ENCODE measurements at regions not wholly inside any gene's neighbourhood (a gene's known extent, or its start where the extent isn't known, plus 50 kb on each side); places are given as distances from the start of the nearest gene placed in this dataset.
A peak's percentile ranks its signal among the peaks of the same experiment; 100 is the strongest.

DNA sequence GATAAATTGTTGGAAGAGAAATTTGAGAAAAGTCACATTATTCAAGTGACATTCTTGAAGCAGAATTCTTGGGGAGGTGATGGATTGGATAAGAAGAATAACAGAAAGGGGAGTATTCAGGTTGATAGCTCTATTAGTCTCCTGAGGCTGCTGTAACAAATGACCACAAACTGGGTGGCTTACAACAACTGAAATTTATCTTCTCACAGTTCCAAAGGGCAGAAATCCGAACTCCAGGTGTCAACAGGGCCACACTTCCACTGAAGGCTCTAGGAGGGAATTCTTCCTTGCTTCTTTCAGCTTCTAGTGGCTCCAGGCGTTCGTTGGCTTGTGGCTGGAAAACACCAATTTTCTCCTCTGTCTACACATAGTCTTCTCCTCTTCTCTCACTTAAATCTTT is 99.8 kb downstream of the TES start:
- H3K36me3 ChIP-seq (ENCODE audit: control insufficient read depth in 1 of 2, insufficient read depth in 2 of 2, low read length in 2 of 2), result no peaks in the 10 kb centered on the region
- H3K27me3 ChIP-seq (ENCODE audit: low read depth, low read length), result no peaks in the 10 kb centered on the region
- no peak overlapping the region for H3K4me3 ChIP-seq (ENCODE audit: low read depth in 1 of 2, low read length in 2 of 2)
- H3K4me1 ChIP-seq (ENCODE audit: control insufficient read depth in 1 of 2, insufficient read depth in 2 of 2, low read length in 2 of 2), result peaks cover 0 to 4% of the 10 kb centered on the region in 2 donors
- no peaks in the 10 kb centered on the region for H3K9me3 ChIP-seq (ENCODE audit: control insufficient read depth in 1 of 2, low read length in 2 of 2)
- no peak overlapping the region for H3K27ac ChIP-seq (ENCODE audit: low read length)

- H3K4me1 ChIP-seq (ENCODE audit: control insufficient read depth in 1 of 2, insufficient read depth in 2 of 2, low read length in 2 of 2), result no peaks in the 10 kb centered on the region
- no peaks in the 10 kb centered on the region for H3K9me3 ChIP-seq (ENCODE audit: control insufficient read depth in 1 of 2, low read length in 2 of 2)
- no peaks in the 10 kb centered on the region for H3K36me3 ChIP-seq (ENCODE audit: control insufficient read depth in 1 of 2, insufficient read depth in 2 of 2, low read length in 2 of 2)
- no peaks in the 10 kb centered on the region for H3K27me3 ChIP-seq (ENCODE audit: low read depth, low read length)
- H3K4me3 ChIP-seq (ENCODE audit: low read depth in 1 of 2, low read length in 2 of 2), result no peak overlapping the region
- H3K27ac ChIP-seq (ENCODE audit: low read length), result no peak overlapping the region
Measured at GRCh38 chr7:116311259-116311658, 100.9 kb downstream of the TES start.

DNA sequence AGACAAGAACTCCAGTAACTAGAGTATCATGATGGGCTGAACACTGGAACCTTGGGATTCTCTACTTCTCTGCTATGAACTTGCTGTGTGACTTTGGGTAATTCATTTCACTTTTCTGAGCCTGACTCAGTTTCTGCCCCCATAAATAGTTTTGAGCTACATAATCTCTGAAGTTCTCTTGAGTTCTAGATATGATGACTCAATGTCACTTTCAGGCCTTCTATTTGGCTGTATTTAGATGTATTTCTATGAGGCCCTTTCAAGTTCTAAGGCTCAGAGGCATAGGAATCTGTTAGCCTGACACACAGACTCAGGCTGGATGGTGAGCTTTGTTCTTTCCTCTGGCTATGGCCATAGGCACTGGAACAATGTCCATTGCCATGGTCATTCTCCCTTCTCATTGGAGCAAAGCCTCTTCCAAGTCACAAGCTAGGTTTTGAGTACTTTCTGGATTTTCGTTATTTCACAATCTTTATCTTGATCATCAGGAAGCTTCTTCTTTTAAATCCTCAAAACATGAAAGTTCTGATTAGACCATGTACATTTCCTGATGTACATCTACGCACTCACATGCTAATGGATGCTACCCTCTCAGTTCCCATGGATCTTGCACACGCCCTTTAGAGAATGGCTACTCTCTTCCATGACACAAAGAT is 101.6 kb downstream of the TES start:
- Histone ChIP-seq H3K4me3 (ENCODE audit: low read depth in 1 of 2, low read length in 2 of 2) (no peak overlapping the region), H3K27me3 (ENCODE audit: low read depth, low read length) (no peaks in the 10 kb centered on the region), H3K4me1 (ENCODE audit: control insufficient read depth in 1 of 2, insufficient read depth in 2 of 2, low read length in 2 of 2) (no peaks in the 10 kb centered on the region), H3K36me3 (ENCODE audit: control insufficient read depth in 1 of 2, insufficient read depth in 2 of 2, low read length in 2 of 2) (no peaks in the 10 kb centered on the region), H3K9me3 (ENCODE audit: control insufficient read depth in 1 of 2, low read length in 2 of 2) (no peaks in the 10 kb centered on the region), H3K27ac (ENCODE audit: low read length) (no peak overlapping the region)

DNA sequence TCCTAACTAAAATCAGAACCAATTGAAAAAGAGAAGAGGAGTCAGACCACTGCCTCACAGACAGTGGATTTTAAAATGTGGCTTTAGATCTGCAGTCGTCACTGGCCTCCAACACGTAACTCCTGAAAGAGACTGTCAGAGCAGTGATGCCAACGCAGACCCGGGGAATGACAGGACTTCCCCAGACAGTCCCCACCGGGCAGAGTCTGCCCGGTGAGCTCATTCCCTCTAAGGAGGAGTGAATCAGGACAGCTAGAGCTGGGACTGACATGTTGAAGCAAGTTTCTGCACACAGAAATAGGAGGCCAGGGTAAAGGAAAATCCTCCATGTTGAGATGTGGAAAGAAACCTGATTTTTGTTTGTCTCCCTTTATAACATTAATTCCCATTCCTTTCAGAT is 105.0 kb downstream of the TES start:
- Histone ChIP-seq H3K27me3 (ENCODE audit: low read depth, low read length) (no peaks in the 10 kb centered on the region), H3K36me3 (ENCODE audit: control insufficient read depth in 1 of 2, insufficient read depth in 2 of 2, low read length in 2 of 2) (no peaks in the 10 kb centered on the region), H3K4me1 (ENCODE audit: control insufficient read depth in 1 of 2, insufficient read depth in 2 of 2, low read length in 2 of 2) (no peaks in the 10 kb centered on the region), H3K27ac (ENCODE audit: low read length) (no peak overlapping the region), H3K9me3 (ENCODE audit: control insufficient read depth in 1 of 2, low read length in 2 of 2) (no peaks in the 10 kb centered on the region), H3K4me3 (ENCODE audit: low read depth in 1 of 2, low read length in 2 of 2) (no peak overlapping the region)

GRCh38 chr7:116315803-116316202 is 105.5 kb downstream of the TES start:
- Histone ChIP-seq H3K36me3 (ENCODE audit: control insufficient read depth in 1 of 2, insufficient read depth in 2 of 2, low read length in 2 of 2) (no peaks in the 10 kb centered on the region), H3K4me3 (ENCODE audit: low read depth in 1 of 2, low read length in 2 of 2) (no peak overlapping the region), H3K9me3 (ENCODE audit: control insufficient read depth in 1 of 2, low read length in 2 of 2) (no peaks in the 10 kb centered on the region), H3K4me1 (ENCODE audit: control insufficient read depth in 1 of 2, insufficient read depth in 2 of 2, low read length in 2 of 2) (no peaks in the 10 kb centered on the region), H3K27ac (ENCODE audit: low read length) (no peak overlapping the region), H3K27me3 (ENCODE audit: low read depth, low read length) (no peaks in the 10 kb centered on the region)

DNA sequence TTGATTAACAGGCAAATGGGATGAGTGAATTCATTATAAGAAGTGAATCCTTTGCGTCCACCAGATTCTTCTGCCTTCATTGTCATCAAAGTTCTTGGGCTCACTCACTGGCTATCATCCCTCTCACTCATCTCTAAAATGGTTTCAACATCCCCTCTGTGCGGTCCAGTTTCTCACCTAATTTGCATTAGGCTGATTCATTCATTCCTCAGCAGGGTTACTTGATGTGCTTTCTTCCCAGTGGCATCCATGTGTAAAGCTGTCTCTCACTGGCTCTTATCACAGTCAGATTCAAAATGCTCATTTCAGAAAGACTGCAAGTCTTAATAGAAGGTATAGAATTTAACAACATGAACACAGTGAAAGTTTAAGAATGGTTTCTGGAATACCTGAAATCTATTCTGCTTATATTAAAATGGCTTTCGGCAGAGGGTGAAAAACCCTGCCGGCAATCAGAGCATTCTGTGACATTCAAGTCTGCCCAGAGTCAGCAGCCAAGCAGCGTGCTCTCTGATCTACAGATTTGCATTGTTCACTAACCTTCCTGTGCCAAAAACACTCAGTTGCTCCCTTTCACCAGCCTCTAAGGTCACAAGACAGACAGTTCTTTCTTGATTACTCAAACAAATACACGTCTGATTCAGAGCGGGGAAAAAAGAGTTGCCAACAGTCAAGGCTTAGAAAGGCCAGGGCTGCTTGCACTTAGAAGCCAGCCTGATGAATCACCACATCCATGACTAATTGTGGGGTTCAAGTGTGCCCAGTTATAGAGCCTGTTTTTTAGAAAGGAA is 106.7 kb downstream of the TES start:
- H3K27ac ChIP-seq (ENCODE audit: low read length), result peak overlapping the region; percentile 50
- no peaks in the 10 kb centered on the region for H3K27me3 ChIP-seq (ENCODE audit: low read depth, low read length)
- no peak overlapping the region for H3K4me3 ChIP-seq (ENCODE audit: low read depth in 1 of 2, low read length in 2 of 2)

GRCh38 chr7:116317907-116318306 is 107.6 kb downstream of the TES start:
- H3K27me3 ChIP-seq (ENCODE audit: low read depth, low read length), result no peaks in the 10 kb centered on the region
- no peak overlapping the region for H3K27ac ChIP-seq (ENCODE audit: low read length)
- H3K4me1 ChIP-seq (ENCODE audit: control insufficient read depth in 1 of 2, insufficient read depth in 2 of 2, low read length in 2 of 2), result no peaks in the 10 kb centered on the region
- H3K4me3 ChIP-seq (ENCODE audit: low read depth in 1 of 2, low read length in 2 of 2), result no peak overlapping the region
- H3K36me3 ChIP-seq (ENCODE audit: control insufficient read depth in 1 of 2, insufficient read depth in 2 of 2, low read length in 2 of 2), result no peaks in the 10 kb centered on the region
- no peaks in the 10 kb centered on the region for H3K9me3 ChIP-seq (ENCODE audit: control insufficient read depth in 1 of 2, low read length in 2 of 2)

More for the DNA sequence above, 106.7 kb downstream of the TES start:
- Histone ChIP-seq H3K9me3 (ENCODE audit: control insufficient read depth in 1 of 2, low read length in 2 of 2) (no peaks in the 10 kb centered on the region), H3K36me3 (ENCODE audit: control insufficient read depth in 1 of 2, insufficient read depth in 2 of 2, low read length in 2 of 2) (no peaks in the 10 kb centered on the region), H3K4me1 (ENCODE audit: control insufficient read depth in 1 of 2, insufficient read depth in 2 of 2, low read length in 2 of 2) (no peaks in the 10 kb centered on the region)

DNA sequence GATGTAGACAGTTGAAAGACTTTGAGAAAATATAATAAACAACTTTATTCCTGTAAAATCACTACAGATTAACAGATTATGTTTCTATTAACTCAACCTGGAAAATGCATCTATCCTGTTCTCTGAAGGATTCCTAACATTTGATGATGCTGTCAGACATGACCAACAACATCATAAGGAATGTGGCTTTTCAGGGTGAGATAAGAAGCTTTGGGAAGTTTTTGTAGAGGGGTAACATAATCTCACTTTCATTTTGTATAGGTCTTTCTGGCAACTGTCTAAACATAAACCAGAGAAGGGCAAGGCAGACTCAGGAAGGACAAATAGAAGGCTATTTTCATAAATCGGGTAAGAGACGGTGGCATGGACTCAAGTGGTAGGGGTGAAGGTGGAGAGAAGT is 112.2 kb downstream of the TES start:
- Histone ChIP-seq H3K4me3 (ENCODE audit: low read depth in 1 of 2, low read length in 2 of 2) (no peak overlapping the region), H3K27ac (ENCODE audit: low read length) (no peak overlapping the region), H3K9me3 (ENCODE audit: control insufficient read depth in 1 of 2, low read length in 2 of 2) (no peaks in the 10 kb centered on the region), H3K27me3 (ENCODE audit: low read depth, low read length) (no peaks in the 10 kb centered on the region), H3K4me1 (ENCODE audit: control insufficient read depth in 1 of 2, insufficient read depth in 2 of 2, low read length in 2 of 2) (no peaks in the 10 kb centered on the region), H3K36me3 (ENCODE audit: control insufficient read depth in 1 of 2, insufficient read depth in 2 of 2, low read length in 2 of 2) (no peaks in the 10 kb centered on the region)

- Histone ChIP-seq H3K4me1 (ENCODE audit: control insufficient read depth in 1 of 2, insufficient read depth in 2 of 2, low read length in 2 of 2) (no peaks in the 10 kb centered on the region), H3K27ac (ENCODE audit: low read length) (no peak overlapping the region), H3K27me3 (ENCODE audit: low read depth, low read length) (no peaks in the 10 kb centered on the region), H3K9me3 (ENCODE audit: control insufficient read depth in 1 of 2, low read length in 2 of 2) (no peaks in the 10 kb centered on the region), H3K36me3 (ENCODE audit: control insufficient read depth in 1 of 2, insufficient read depth in 2 of 2, low read length in 2 of 2) (no peaks in the 10 kb centered on the region), H3K4me3 (ENCODE audit: low read depth in 1 of 2, low read length in 2 of 2) (no peak overlapping the region)
Measured at GRCh38 chr7:116324582-116324981, 114.2 kb downstream of the TES start.

GRCh38 chr7:116325517-116325916 is 115.2 kb downstream of the TES start:
- Histone ChIP-seq H3K27ac (ENCODE audit: low read length) (no peak overlapping the region), H3K36me3 (ENCODE audit: control insufficient read depth in 1 of 2, insufficient read depth in 2 of 2, low read length in 2 of 2) (no peaks in the 10 kb centered on the region), H3K27me3 (ENCODE audit: low read depth, low read length) (no peaks in the 10 kb centered on the region), H3K4me3 (ENCODE audit: low read depth in 1 of 2, low read length in 2 of 2) (no peak overlapping the region), H3K9me3 (ENCODE audit: control insufficient read depth in 1 of 2, low read length in 2 of 2) (no peaks in the 10 kb centered on the region), H3K4me1 (ENCODE audit: control insufficient read depth in 1 of 2, insufficient read depth in 2 of 2, low read length in 2 of 2) (no peaks in the 10 kb centered on the region)

GRCh38 chr7:116327135-116327534 is 116.8 kb downstream of the TES start:
- Histone ChIP-seq H3K9me3 (ENCODE audit: control insufficient read depth in 1 of 2, low read length in 2 of 2) (no peaks in the 10 kb centered on the region), H3K36me3 (ENCODE audit: control insufficient read depth in 1 of 2, insufficient read depth in 2 of 2, low read length in 2 of 2) (no peaks in the 10 kb centered on the region), H3K4me1 (ENCODE audit: control insufficient read depth in 1 of 2, insufficient read depth in 2 of 2, low read length in 2 of 2) (no peaks in the 10 kb centered on the region), H3K27ac (ENCODE audit: low read length) (no peak overlapping the region), H3K4me3 (ENCODE audit: low read depth in 1 of 2, low read length in 2 of 2) (no peak overlapping the region), H3K27me3 (ENCODE audit: low read depth, low read length) (no peaks in the 10 kb centered on the region)

DNA sequence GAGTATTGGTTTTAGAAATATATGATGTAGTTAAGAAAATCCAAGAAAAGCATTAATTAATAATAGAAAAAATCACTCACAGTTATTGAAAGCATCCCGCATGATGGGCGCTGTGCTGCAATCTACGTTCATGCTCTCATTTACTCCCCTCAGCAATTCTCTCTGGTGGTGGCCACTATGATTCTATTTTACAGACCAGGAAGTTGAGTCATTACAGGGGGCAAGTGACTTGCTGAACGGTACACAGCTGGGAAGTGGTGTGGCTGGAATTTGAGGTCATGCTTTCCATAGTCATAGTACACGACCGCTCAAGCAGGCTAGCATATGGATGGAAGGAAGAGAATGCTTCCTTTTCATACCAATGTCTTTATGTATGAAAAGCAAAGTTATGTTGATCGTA is 117.4 kb downstream of the TES start:
- Histone ChIP-seq H3K4me1 (ENCODE audit: control insufficient read depth in 1 of 2, insufficient read depth in 2 of 2, low read length in 2 of 2) (no peaks in the 10 kb centered on the region), H3K9me3 (ENCODE audit: control insufficient read depth in 1 of 2, low read length in 2 of 2) (no peaks in the 10 kb centered on the region), H3K27ac (ENCODE audit: low read length) (no peak overlapping the region), H3K4me3 (ENCODE audit: low read depth in 1 of 2, low read length in 2 of 2) (no peak overlapping the region), H3K36me3 (ENCODE audit: control insufficient read depth in 1 of 2, insufficient read depth in 2 of 2, low read length in 2 of 2) (no peaks in the 10 kb centered on the region), H3K27me3 (ENCODE audit: low read depth, low read length) (no peaks in the 10 kb centered on the region)
